Neural cell (in vitro differentiated cells): ENCODE measurements at regions not wholly inside any gene's neighbourhood (a gene's known extent, or its start where the extent isn't known, plus 50 kb on each side); places are given as distances from the start of the nearest gene placed in this dataset.
"Not testable (repeated sequence)": the region's sequence is repeated elsewhere in the genome, so short reads cannot be mapped to it uniquely, and the experiment has no call there.

ENCODE experiments used
- H2AFZ ChIP-seq: fragments of 200-600, 300-800 bp; sonication (generic), shearing (Covaris generic); 2 replicates; pipeline ENCODE4 v1.6.0; 2014; ENCODE audit warnings: low read depth, mild to moderate bottlenecking, antibody characterized with exemption, low read length, moderate library complexity
- H3F3A ChIP-seq: fragments of 200-600 bp; shearing (Covaris generic); 2 replicates; pipeline ENCODE4 v1.6.1; 2016; ENCODE audit warnings: mild to moderate bottlenecking, moderate library complexity, mixed read lengths, antibody characterized with exemption, low read length; ENCODE audit not compliant: insufficient read depth, poor library complexity, severe bottlenecking
- H3K27ac ChIP-seq: fragments of 200-600, 300-800 bp; sonication (generic), shearing (Covaris generic); 2 replicates; pipeline ENCODE4 v1.5.1; 2014; ENCODE audit warnings: mild to moderate bottlenecking, low read length, moderate library complexity
- H3K27me3 ChIP-seq: fragments of 300-800, 200-600 bp; sonication (generic), shearing (Covaris generic); 2 replicates; pipeline ENCODE4 v1.6.0; 2014; ENCODE audit warnings: mild to moderate bottlenecking, low read depth, low read length, moderate library complexity; ENCODE audit not compliant: insufficient read depth
- H3K36me3 ChIP-seq: fragments of 300-800, 200-600 bp; sonication (generic), shearing (Covaris generic); 2 replicates; pipeline ENCODE4 v1.5.1; 2014; ENCODE audit warnings: mild to moderate bottlenecking, antibody characterized with exemption, low read length, moderate library complexity; ENCODE audit not compliant: insufficient read depth
- H3K4me2 ChIP-seq: fragments of 300-800, 200-600 bp; sonication (generic), shearing (Covaris generic); 2 replicates; pipeline ENCODE4 v1.6.0; 2014; ENCODE audit warnings: mild to moderate bottlenecking, low read length
- H3K4me3 ChIP-seq: fragments of 300-800, 200-600 bp; sonication (generic), shearing (Covaris generic); 2 replicates; pipeline ENCODE4 v1.5.1; 2014; ENCODE audit warnings: mild to moderate bottlenecking, low read length, moderate library complexity
- H3K79me2 ChIP-seq: fragments of 200-600 bp; shearing (Covaris generic); replicated peaks from 2 replicates; pipeline ENCODE4 v1.6.0; 2014; ENCODE audit warnings: mild to moderate bottlenecking, low read length, moderate library complexity; ENCODE audit not compliant: insufficient read depth
- H3K9ac ChIP-seq: fragments of 300-800, 200-600 bp; sonication (generic), shearing (Covaris generic); 2 replicates; pipeline ENCODE4 v1.6.1; 2016; ENCODE audit warnings: mild to moderate bottlenecking, low read length, mixed read lengths
- H3K9me2 ChIP-seq: fragments of 200-600 bp; shearing (Covaris generic); 2 replicates; pipeline ENCODE4 v1.6.1; 2016; ENCODE audit warnings: mild to moderate bottlenecking, low read length, mixed read lengths; ENCODE audit not compliant: insufficient read depth
- H3K9me3 ChIP-seq: fragments of 200-600, 300-800 bp; sonication (generic), shearing (Covaris generic); 2 replicates; pipeline ENCODE4 v1.6.1; 2016; ENCODE audit warnings: mild to moderate bottlenecking, mixed run types, low read length, moderate library complexity, mixed read lengths
- H4K20me1 ChIP-seq: fragments of 200-600 bp; shearing (Covaris generic); 2 replicates; pipeline ENCODE4 v1.6.1; 2016; ENCODE audit warnings: mild to moderate bottlenecking, mixed run types; ENCODE audit not compliant: insufficient read depth
- CTCF ChIP-seq: fragments of 450-650 bp; IDR thresholded peaks from 2 replicates; pipeline ENCODE4 v1.5.1; 2014; ENCODE audit warnings: antibody characterized with exemption, mild to moderate bottlenecking, moderate library complexity; ENCODE audit not compliant: poor library complexity, severe bottlenecking
- EP300 ChIP-seq: fragments of 450-650 bp; conservative IDR thresholded peaks from 2 replicates; pipeline ENCODE4 v1.6.1; 2014; ENCODE audit warnings: antibody characterized with exemption, mild to moderate bottlenecking, moderate library complexity; ENCODE audit not compliant: poor library complexity, severe bottlenecking
- EZH2 ChIP-seq: fragments of 200-600, 300-800 bp; shearing (Covaris generic), sonication (generic); IDR thresholded peaks from 2 replicates; pipeline ENCODE4 v1.6.1; 2014; ENCODE audit warnings: antibody characterized with exemption, low read length, borderline replicate concordance, mild to moderate bottlenecking; ENCODE audit not compliant: insufficient read depth, poor library complexity, severe bottlenecking
- MXI1 ChIP-seq: fragments of 450-650 bp; conservative IDR thresholded peaks from 2 replicates; pipeline ENCODE4 v1.6.1; 2014; ENCODE audit warnings: antibody characterized with exemption, mild to moderate bottlenecking; ENCODE audit not compliant: poor library complexity, severe bottlenecking
- POLR2AphosphoS5 ChIP-seq: IDR thresholded peaks from 2 replicates; pipeline ENCODE4 v1.6.1; 2012
- RAD21 ChIP-seq: fragments of 450-650 bp; conservative IDR thresholded peaks from 2 replicates; pipeline ENCODE4 v1.6.1; 2014; ENCODE audit warnings: antibody characterized with exemption, mild to moderate bottlenecking, moderate library complexity
- REST ChIP-seq: IDR thresholded peaks from 2 replicates; pipeline ENCODE4 v1.6.1; 2012; ENCODE audit warnings: borderline replicate concordance
- SMC3 ChIP-seq: fragments of 450-650 bp; conservative IDR thresholded peaks from 2 replicates; pipeline ENCODE4 v1.6.1; 2014; ENCODE audit warnings: antibody characterized with exemption, mild to moderate bottlenecking, moderate library complexity; ENCODE audit not compliant: poor library complexity
- TAF1 ChIP-seq: IDR thresholded peaks from 2 replicates; pipeline ENCODE4 v1.6.1; 2012; ENCODE audit warnings: low read depth

- Histone ChIP-seq H3K36me3 (no peaks in the 10 kb centered on the region), H3K9me2 (no peaks in the 10 kb centered on the region), H4K20me1 (no peaks in the 10 kb centered on the region), H3K9ac (no peak overlapping the region), H3K27ac (no peak overlapping the region), H3F3A (no peaks in the 10 kb centered on the region), H3K4me2 (no peak overlapping the region), H3K79me2 (no peaks in the 10 kb centered on the region), H3K4me3 (no peak overlapping the region), H3K27me3 (no peaks in the 10 kb centered on the region), H2AFZ (no peak overlapping the region), H3K9me3 (no peaks in the 10 kb centered on the region)
- TF ChIP-seq EZH2 (no peak), EP300 (no peak), MXI1 (no peak), RAD21 (no peak), REST (no peak), SMC3 (no peak), TAF1 (no peak), CTCF (no peak), POLR2AphosphoS5 (no peak)
These were observed 55.3 kb upstream of the ATP1B1 start for GRCh38 chr1:169051171-169051570.

- H2AFZ ChIP-seq, H3F3A ChIP-seq, H3K27ac ChIP-seq, H4K20me1 ChIP-seq, H3K79me2 ChIP-seq, H3K4me3 ChIP-seq, H3K36me3 ChIP-seq, H3K27me3 ChIP-seq, H3K9ac ChIP-seq, H3K9me3 ChIP-seq, H3K4me2 ChIP-seq, H3K9me2 ChIP-seq: not testable (repeated sequence)
These were observed 54.3 kb upstream of the ATP1B1 start for GRCh38 chr1:169052171-169052570.

- no peak for TF ChIP-seq RAD21
- no peak for TF ChIP-seq POLR2AphosphoS5
- TF ChIP-seq REST: no peak
- no peak for TF ChIP-seq SMC3
- no peak for TF ChIP-seq EP300
- TF ChIP-seq CTCF: no peak
- no peak for TF ChIP-seq TAF1
- no peak for TF ChIP-seq EZH2
- TF ChIP-seq MXI1: no peak
These were observed 53.8 kb upstream of the ATP1B1 start for GRCh38 chr1:169052727-169053126.

More at GRCh38 chr1:169052727-169053126, 53.8 kb upstream of the ATP1B1 start:
- Histone ChIP-seq H3K4me3 (no peak overlapping the region), H3F3A (no peaks in the 10 kb centered on the region), H3K36me3 (no peaks in the 10 kb centered on the region), H4K20me1 (no peaks in the 10 kb centered on the region), H3K79me2 (no peaks in the 10 kb centered on the region), H3K27me3 (no peaks in the 10 kb centered on the region), H3K4me2 (no peak overlapping the region), H3K27ac (no peak overlapping the region), H3K9me3 (no peaks in the 10 kb centered on the region), H3K9ac (no peak overlapping the region), H3K9me2 (no peaks in the 10 kb centered on the region), H2AFZ (no peak overlapping the region)
